ENCODE measurements at regions not wholly inside any gene's neighbourhood (a gene's known extent, or its start where the extent isn't known, plus 50 kb on each side); places are given as distances from the start of the nearest gene placed in this dataset.

DNA sequence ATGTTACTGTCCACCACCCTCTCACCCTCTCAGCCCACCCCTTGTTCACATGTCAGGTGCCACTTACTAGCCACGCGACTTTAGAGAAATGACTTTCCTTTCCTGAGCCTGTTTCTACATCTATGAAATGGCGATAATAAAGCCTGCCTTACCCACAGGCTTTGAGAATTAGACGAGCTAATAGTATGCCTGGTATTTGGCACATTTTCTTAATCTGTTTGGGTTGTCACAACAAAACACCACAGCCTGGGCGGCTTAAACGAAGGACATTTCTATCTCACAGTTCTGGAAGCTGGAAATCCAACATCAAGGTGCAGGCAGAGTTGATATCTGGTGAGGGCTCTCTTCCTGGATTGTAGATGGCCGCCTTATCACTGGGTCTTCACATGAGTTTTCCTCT, 273.9 kb upstream of the FMN2 start:
- Histone ChIP-seq H3K4me3 (no peak overlapping the region), H3K4me1 (no peaks in the 10 kb centered on the region), H3K36me3 (no peaks in the 10 kb centered on the region), H3K27me3 (no peaks in the 10 kb centered on the region), H3K27ac (no peak overlapping the region), H3K9me3 (no peaks in the 10 kb centered on the region)
- intact Hi-C loops (cut with DNase I; ENCODE audit: low total_unique reads) = no loop called here
- DNase-seq (ENCODE audit: low spot score in 2 of 2) = no peak
- no peak for TF ChIP-seq POLR2A (IDR thresholded peaks at IDR 0.05)
- TF ChIP-seq POLR2AphosphoS5 (IDR thresholded peaks at IDR 0.05) = no peak
- TF ChIP-seq CTCF (IDR thresholded peaks at IDR 0.05) = no peak

DNA sequence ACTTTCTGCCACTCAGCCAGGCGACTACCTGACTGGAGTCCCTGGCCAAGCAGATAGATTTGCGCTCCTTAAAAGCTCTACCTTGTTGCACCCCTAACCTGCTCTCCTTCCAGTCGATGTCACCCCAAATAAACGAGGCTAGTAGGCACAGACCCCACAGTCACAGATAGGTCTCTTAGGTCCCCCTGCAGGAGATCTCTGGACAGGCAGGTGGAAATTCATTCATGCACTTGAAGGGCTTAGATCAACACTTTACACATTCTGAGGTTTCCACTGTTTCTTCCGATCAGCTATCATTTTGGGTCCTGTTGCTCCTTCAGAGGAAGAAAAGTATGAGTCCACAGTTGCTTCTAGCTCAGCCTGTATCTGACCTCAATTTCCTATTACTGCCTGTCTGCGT, 272.6 kb upstream of the FMN2 start:
- no peak overlapping the region for H3K4me3 ChIP-seq
- H3K27me3 ChIP-seq = no peaks in the 10 kb centered on the region
- H3K36me3 ChIP-seq = no peaks in the 10 kb centered on the region
- no peak overlapping the region for H3K27ac ChIP-seq
- intact Hi-C loops (cut with DNase I; ENCODE audit: low total_unique reads) = no loop called here
- no peaks in the 10 kb centered on the region for H3K4me1 ChIP-seq
- H3K9me3 ChIP-seq = no peaks in the 10 kb centered on the region
- TF ChIP-seq POLR2AphosphoS5 (IDR thresholded peaks at IDR 0.05) (no peak), CTCF (IDR thresholded peaks at IDR 0.05) (no peak), POLR2A (IDR thresholded peaks at IDR 0.05) (no peak)
- DNase-seq (ENCODE audit: low spot score in 2 of 2) = no peak

- no peak overlapping the region for H3K27ac ChIP-seq
- intact Hi-C loops (cut with DNase I; ENCODE audit: low total_unique reads) = no loop called here
Observed at GRCh38 chr1:239819756-239820250, 271.9 kb upstream of the FMN2 start.

DNA sequence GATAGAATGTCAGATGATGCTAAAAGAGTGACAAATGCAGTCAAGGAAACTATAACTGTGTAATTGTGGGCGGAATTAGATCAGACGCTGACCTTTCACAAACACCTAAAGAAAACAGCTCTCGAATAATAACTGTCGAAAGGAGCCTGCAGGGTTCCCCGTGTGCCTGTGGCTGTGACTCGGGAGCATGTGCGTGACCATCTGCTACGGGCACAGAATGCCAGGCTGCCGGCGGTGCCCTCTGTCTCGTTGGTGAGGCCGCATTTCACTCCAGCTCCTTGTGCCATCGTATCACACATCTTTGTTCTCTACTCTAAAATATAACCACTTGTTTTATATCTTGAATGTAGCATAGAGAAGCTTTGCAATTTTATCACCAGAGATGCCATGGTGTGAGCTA, 267.8 kb upstream of the FMN2 start:
- no peak for DNase-seq (ENCODE audit: low spot score in 2 of 2)
- no peak for TF ChIP-seq CTCF (IDR thresholded peaks at IDR 0.05)
- H3K4me1 ChIP-seq = no peaks in the 10 kb centered on the region
- H3K9me3 ChIP-seq = no peaks in the 10 kb centered on the region
- H3K27me3 ChIP-seq = no peaks in the 10 kb centered on the region
- intact Hi-C loops (cut with DNase I; ENCODE audit: low total_unique reads) = no loop called here
- H3K27ac ChIP-seq = no peak overlapping the region
- no peak overlapping the region for H3K4me3 ChIP-seq
- no peaks in the 10 kb centered on the region for H3K36me3 ChIP-seq

More at GRCh38 chr1:239819756-239820250, 271.9 kb upstream of the FMN2 start:
- H3K27me3 ChIP-seq = no peaks in the 10 kb centered on the region
- no peaks in the 10 kb centered on the region for H3K9me3 ChIP-seq
- DNase-seq (ENCODE audit: low spot score in 2 of 2) = no peak
- no peaks in the 10 kb centered on the region for H3K4me1 ChIP-seq
- H3K36me3 ChIP-seq = no peaks in the 10 kb centered on the region
- no peak overlapping the region for H3K4me3 ChIP-seq
- no peak for TF ChIP-seq CTCF (IDR thresholded peaks at IDR 0.05)
- no peak for TF ChIP-seq POLR2AphosphoS5 (IDR thresholded peaks at IDR 0.05)
- TF ChIP-seq POLR2A (IDR thresholded peaks at IDR 0.05) = no peak

DNA sequence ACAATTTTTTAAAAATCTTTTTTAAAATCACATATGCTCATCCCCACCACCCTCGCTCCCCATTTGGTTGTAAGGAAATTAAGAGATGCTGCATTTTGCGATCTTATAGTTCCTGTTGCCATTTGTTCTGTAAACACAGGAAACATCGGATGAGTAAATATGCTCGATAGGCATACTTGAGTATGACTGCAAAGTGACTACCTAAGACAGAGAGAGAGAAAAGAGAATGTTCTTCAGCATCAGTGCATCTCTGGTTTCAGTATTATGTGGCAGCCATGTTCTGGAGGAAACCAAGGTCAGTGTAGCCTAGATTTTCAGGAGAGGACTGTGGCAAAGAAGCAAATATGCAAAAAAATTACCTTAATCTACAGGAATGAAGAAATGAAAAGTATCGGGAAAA, 265.5 kb upstream of the FMN2 start:
- Histone ChIP-seq H3K4me3 (no peak overlapping the region), H3K36me3 (no peaks in the 10 kb centered on the region), H3K27me3 (no peaks in the 10 kb centered on the region), H3K4me1 (no peaks in the 10 kb centered on the region), H3K9me3 (no peaks in the 10 kb centered on the region), H3K27ac (no peak overlapping the region)
- DNase-seq (ENCODE audit: low spot score in 2 of 2) = no peak
- intact Hi-C loops (cut with DNase I; ENCODE audit: low total_unique reads) = no loop called here
- TF ChIP-seq POLR2AphosphoS5 (IDR thresholded peaks at IDR 0.05) = no peak
- no peak for TF ChIP-seq CTCF (IDR thresholded peaks at IDR 0.05)
- TF ChIP-seq POLR2A (IDR thresholded peaks at IDR 0.05) = no peak

Data from breast epithelium (tissue), 4 donors.